B cell (primary cell): ENCODE measurements at regions not wholly inside any gene's neighbourhood (a gene's known extent, or its start where the extent isn't known, plus 50 kb on each side); places are given as distances from the start of the nearest gene placed in this dataset.

Experiments used
- ATAC-seq: fragments of 200-7000 bp; cut with Tn5 transposase; one replicate; pipeline ENCODE4 v1.10.0; 2021; ENCODE audit warnings: low read depth, mild to moderate bottlenecking, moderate number of reproducible peaks, moderate library complexity
- CTCF ChIA-PET: fragments of 350-600 bp; sonication (Branson Sonifier 250); formaldehyde crosslinking; loops from one replicate; lab custom pipeline; 2021; ENCODE audit warnings: antibody characterized with exemption, inconsistent platforms; lab: Charles Lee
- POLR2A ChIA-PET: fragments of 350-600 bp; sonication (Branson Sonifier 250); formaldehyde crosslinking; loops from one replicate; lab custom pipeline; 2021; ENCODE audit warnings: antibody characterized with exemption; lab: Charles Lee
- DNase-seq: peaks from one replicate; pipeline ENCODE4 v3.0.0; 2013
- H2AFZ ChIP-seq: 2 replicates; pipeline ENCODE4 v1.6.1; 2012; ENCODE audit warnings: mild to moderate bottlenecking, low read depth, low read length; ENCODE audit not compliant: insufficient read depth, poor library complexity, severe bottlenecking
- H3K27ac ChIP-seq, 2 donors: 1 replicate in 1 of 2; 2 replicates in 1 of 2; pipeline ENCODE4 v1.5.1; 2012 to 2013; ENCODE audit warnings: low read length in 2 of 2, mild to moderate bottlenecking in 2 of 2, moderate library complexity in 1 of 2
- H3K27me3 ChIP-seq, 4 experiments: fragments of 200-600 bp in 1 of 4; sonication (generic) in 1 of 4; replicated peaks in 1 of 4; 1 replicate in 2 of 4; 2 replicates in 2 of 4; pipeline versions ENCODE4 v1.6.1 to v1.7.0; 2013 to 2016; ENCODE audit warnings: low read length in 3 of 4, mild to moderate bottlenecking in 2 of 4, mixed read lengths in 1 of 4, moderate library complexity in 1 of 4; ENCODE audit not compliant: insufficient read depth in 4 of 4, control insufficient read depth in 3 of 4; ENCODE audit errors: control extremely low read depth in 1 of 4
- H3K36me3 ChIP-seq, 2 experiments: replicated peaks in 1 of 2; 1 replicate in 1 of 2; 2 replicates in 1 of 2; pipeline versions ENCODE4 v1.6.1 to v1.7.1; 2013; ENCODE audit warnings: low read length in 1 of 2; ENCODE audit not compliant: insufficient read depth in 2 of 2, control insufficient read depth in 1 of 2; ENCODE audit errors: control extremely low read depth in 1 of 2, extremely low read depth in 1 of 2
- H3K4me1 ChIP-seq, 2 donors: fragments of 200-600 bp in 1 of 2; sonication (generic) in 1 of 2; 1 replicate in 1 of 2; 2 replicates in 1 of 2; pipeline versions ENCODE4 v1.5.1 to v1.6.1; 2013 to 2017; ENCODE audit warnings: low read length in 2 of 2; ENCODE audit not compliant: control insufficient read depth in 2 of 2, insufficient read depth in 2 of 2
- H3K4me2 ChIP-seq: replicated peaks from 2 replicates; pipeline ENCODE3; 2012; ENCODE audit warnings: mild to moderate bottlenecking, low read depth, low read length; ENCODE audit not compliant: poor library complexity, severe bottlenecking
- H3K4me3 ChIP-seq, 5 experiments: fragments of 200-600 bp in 1 of 5; sonication (generic) in 1 of 5; 1 replicate in 3 of 5; 2 replicates in 2 of 5; pipeline versions ENCODE4 v1.5.1 to v1.7.0; 2011 to 2016; ENCODE audit warnings: low read length in 4 of 5, mild to moderate bottlenecking in 4 of 5, low read depth in 2 of 5, control low read depth in 1 of 5, moderate library complexity in 1 of 5; ENCODE audit not compliant: insufficient read depth in 1 of 5; ENCODE audit errors: control extremely low read depth in 1 of 5, extremely low read depth in 1 of 5
- H3K79me2 ChIP-seq: fragments of 200-600 bp; sonication (generic); one replicate; pipeline ENCODE4 v1.6.0; 2016; ENCODE audit warnings: low read length; ENCODE audit not compliant: control insufficient read depth, insufficient read depth
- H3K9ac ChIP-seq: fragments of 200-600 bp; sonication (generic); 2 replicates; pipeline ENCODE4 v1.6.1; 2017; ENCODE audit warnings: mild to moderate bottlenecking, low read length, moderate library complexity
- H3K9me3 ChIP-seq, 3 donors: one replicate each; pipeline versions ENCODE4 v1.6.1 to v1.7.1; 2013; ENCODE audit warnings: low read length in 2 of 3; ENCODE audit not compliant: control insufficient read depth in 2 of 3, insufficient read depth in 1 of 3; ENCODE audit errors: control extremely low read depth in 1 of 3
- H4K20me1 ChIP-seq: 2 replicates; pipeline ENCODE4 v1.6.0; 2012; ENCODE audit warnings: mild to moderate bottlenecking, low read length; ENCODE audit not compliant: insufficient read depth, control insufficient read depth, poor library complexity, severe bottlenecking
- H3K27ac Mint-ChIP-seq: one replicate; pipeline ENCODE4 v1.8.0; 2021; ENCODE audit warnings: mixed read lengths
- H3K27me3 Mint-ChIP-seq: one replicate; pipeline ENCODE4 v1.8.0; 2021; ENCODE audit warnings: mixed read lengths
- H3K4me1 Mint-ChIP-seq: one replicate; pipeline ENCODE4 v1.8.0; 2021; ENCODE audit warnings: mixed read lengths
- H3K4me3 Mint-ChIP-seq: one replicate; pipeline ENCODE4 v1.8.0; 2021; ENCODE audit warnings: mixed read lengths
- H3K9me3 Mint-ChIP-seq: one replicate; pipeline ENCODE4 v1.8.0; 2022; ENCODE audit warnings: mixed read lengths; ENCODE audit not compliant: insufficient read depth
- EZH2 ChIP-seq: IDR thresholded peaks from 2 replicates; pipeline ENCODE4 v1.6.1; 2012; ENCODE audit warnings: borderline replicate concordance, low read depth, mild to moderate bottlenecking, moderate library complexity, low read length; ENCODE audit not compliant: insufficient read depth, poor library complexity, severe bottlenecking
- WGBS: methylation state at CpG from one replicate; pipeline ENCODE4 v1.1.5; 2013; ENCODE audit warnings: missing lambda C conversion rate; ENCODE audit not compliant: insufficient coverage; 5-methylcytosine and 5-hydroxymethylcytosine counted together
- intact Hi-C: fragments of 100-400 bp; cut with micrococcal nuclease; formaldehyde crosslinking; loops from one replicate; pipeline ENCODE4 v1.10.0; 2022
- TF ChIP-seq, protein P1 (sequence below): fragments of 200-600 bp; IDR thresholded peaks from one replicate; pipeline ENCODE4 v1.8.0; 2022; ENCODE audit warnings: antibody characterized with exemption, mild to moderate bottlenecking

DNA sequence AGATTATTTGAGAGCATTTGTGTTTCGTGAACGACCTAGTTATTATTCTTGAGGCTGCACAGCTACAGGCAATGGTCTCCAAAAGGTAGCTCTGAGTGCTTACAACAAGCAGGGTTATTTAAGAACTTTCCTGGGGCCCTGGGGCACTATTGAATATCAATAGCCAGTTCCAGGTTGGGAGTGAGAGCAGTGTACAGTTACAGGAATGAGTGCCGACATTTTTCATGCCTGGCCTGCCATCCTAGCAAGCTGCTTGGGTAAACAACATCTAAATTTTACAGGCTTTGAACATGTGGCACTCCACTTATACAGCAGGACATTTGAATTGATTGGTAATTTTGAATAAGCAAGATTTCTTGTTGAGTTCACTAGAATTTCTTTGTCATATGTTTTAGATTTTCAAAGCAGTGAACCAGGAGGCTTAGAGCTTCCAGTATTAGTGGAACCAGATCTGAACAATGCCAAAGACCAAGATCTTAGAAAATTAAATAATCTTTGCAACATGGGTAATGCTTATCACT is 171.9 kb upstream of the GDNF start:
- Histone ChIP-seq H3K79me2 (no peaks in the 10 kb centered on the region), H2AFZ (no peak overlapping the region), H4K20me1 (no peaks in the 10 kb centered on the region), H3K4me3 (no peak overlapping the region), H3K9me3 (no peaks in the 10 kb centered on the region), H3K4me1 (no peaks in the 10 kb centered on the region), H3K27ac (no peak overlapping the region), H3K4me2 (no peak overlapping the region), H3K9ac (no peak overlapping the region), H3K36me3 (no peaks in the 10 kb centered on the region), H3K27me3 (no peaks in the 10 kb centered on the region)
- Mint-ChIP-seq H3K4me1 (no peaks in the 10 kb centered on the region), H3K27ac (no peak overlapping the region), H3K9me3 (peaks cover 2% of the 10 kb centered on the region), H3K27me3 (no peaks in the 10 kb centered on the region), H3K4me3 (no peak overlapping the region)
- WGBS, result 72% methylated on average over 3 of the region's 3 CpGs
- TF ChIP-seq, protein P1, sequence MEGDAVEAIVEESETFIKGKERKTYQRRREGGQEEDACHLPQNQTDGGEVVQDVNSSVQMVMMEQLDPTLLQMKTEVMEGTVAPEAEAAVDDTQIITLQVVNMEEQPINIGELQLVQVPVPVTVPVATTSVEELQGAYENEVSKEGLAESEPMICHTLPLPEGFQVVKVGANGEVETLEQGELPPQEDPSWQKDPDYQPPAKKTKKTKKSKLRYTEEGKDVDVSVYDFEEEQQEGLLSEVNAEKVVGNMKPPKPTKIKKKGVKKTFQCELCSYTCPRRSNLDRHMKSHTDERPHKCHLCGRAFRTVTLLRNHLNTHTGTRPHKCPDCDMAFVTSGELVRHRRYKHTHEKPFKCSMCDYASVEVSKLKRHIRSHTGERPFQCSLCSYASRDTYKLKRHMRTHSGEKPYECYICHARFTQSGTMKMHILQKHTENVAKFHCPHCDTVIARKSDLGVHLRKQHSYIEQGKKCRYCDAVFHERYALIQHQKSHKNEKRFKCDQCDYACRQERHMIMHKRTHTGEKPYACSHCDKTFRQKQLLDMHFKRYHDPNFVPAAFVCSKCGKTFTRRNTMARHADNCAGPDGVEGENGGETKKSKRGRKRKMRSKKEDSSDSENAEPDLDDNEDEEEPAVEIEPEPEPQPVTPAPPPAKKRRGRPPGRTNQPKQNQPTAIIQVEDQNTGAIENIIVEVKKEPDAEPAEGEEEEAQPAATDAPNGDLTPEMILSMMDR, result no peak
- TF ChIP-seq EZH2, result no peak
- ChIA-PET POLR2A (no interaction called here), CTCF (no interaction called here)
- ATAC-seq (no peak), DNase-seq (no peak)
- intact Hi-C loops, result no loop called here

GRCh38 chr5:38009749-38010358 is 170.0 kb upstream of the GDNF start:
- WGBS, result 82% methylated on average over 2 of the region's 2 CpGs
- CTCF ChIA-PET, result no interaction called here

More at GRCh38 chr5:38009749-38010358, 170.0 kb upstream of the GDNF start:
- Mint-ChIP-seq H3K4me3 (no peak overlapping the region), H3K27ac (no peak overlapping the region), H3K27me3 (no peaks in the 10 kb centered on the region), H3K9me3 (peaks cover 2% of the 10 kb centered on the region), H3K4me1 (no peaks in the 10 kb centered on the region)
- ATAC-seq (no peak), DNase-seq (no peak)
- Histone ChIP-seq H3K27ac (no peak overlapping the region), H3K79me2 (no peaks in the 10 kb centered on the region), H3K27me3 (no peaks in the 10 kb centered on the region), H3K4me3 (no peak overlapping the region), H3K4me1 (no peaks in the 10 kb centered on the region), H4K20me1 (no peaks in the 10 kb centered on the region), H3K9ac (no peak overlapping the region), H2AFZ (no peak overlapping the region), H3K36me3 (no peaks in the 10 kb centered on the region), H3K9me3 (peaks cover 0 to 3% (median 0%) of the 10 kb centered on the region in 3 donors), H3K4me2 (no peak overlapping the region)
- POLR2A ChIA-PET, result no interaction called here
- TF ChIP-seq, protein P1, result no peak
- TF ChIP-seq EZH2, result no peak
- intact Hi-C loops, result no loop called here
